GM23338 (cell line): ENCODE measurements at regions not wholly inside any gene's neighbourhood (a gene's known extent, or its start where the extent isn't known, plus 50 kb on each side); places are given as distances from the start of the nearest gene placed in this dataset.

Source experiments
- ATAC-seq: fragments of 200-7000 bp; cut with Tn5 transposase; 3 replicates; pipeline ENCODE4 v1.9.1; 2020
- DNase-seq: peaks from one replicate; pipeline ENCODE4 v3.0.0-alpha.2; 2015; ENCODE audit warnings: low spot score
- H2AFZ ChIP-seq: fragments of 200-600 bp; sonication (generic); 2 replicates; pipeline ENCODE4 v1.8.0; 2016; ENCODE audit warnings: antibody characterized with exemption, mild to moderate bottlenecking, moderate library complexity
- H3F3A ChIP-seq: fragments of 200-600 bp; sonication (generic); replicated peaks from 2 replicates; pipeline ENCODE4 v1.8.0; 2017; ENCODE audit warnings: antibody characterized with exemption, mixed run types, low read depth
- H3K27ac ChIP-seq: fragments of 200-600 bp; sonication (generic); 2 replicates; pipeline ENCODE4 v1.6.1; 2016; ENCODE audit warnings: low read depth
- H3K27me3 ChIP-seq: fragments of 200-600 bp; sonication (generic); 2 replicates; pipeline ENCODE4 v1.8.0; 2016; ENCODE audit warnings: mild to moderate bottlenecking, mixed run types, moderate library complexity; ENCODE audit not compliant: insufficient read depth
- H3K36me3 ChIP-seq: fragments of 200-600 bp; sonication (generic); 2 replicates; pipeline ENCODE4 v1.8.0; 2016; ENCODE audit warnings: mild to moderate bottlenecking; ENCODE audit not compliant: insufficient read depth
- H3K4me1 ChIP-seq: fragments of 200-600 bp; sonication (generic); 2 replicates; pipeline ENCODE4 v1.8.0; 2016; ENCODE audit warnings: mild to moderate bottlenecking, moderate library complexity; ENCODE audit not compliant: insufficient read depth
- H3K4me2 ChIP-seq: fragments of 200-600 bp; sonication (generic); 2 replicates; pipeline ENCODE4 v1.7.1; 2017; ENCODE audit warnings: mixed run types
- H3K4me3 ChIP-seq: fragments of 200-600 bp; sonication (generic); 2 replicates; pipeline ENCODE4 v1.6.1; 2016; ENCODE audit warnings: mixed run types
- H3K79me2 ChIP-seq: fragments of 200-600 bp; sonication (generic); replicated peaks from 2 replicates; pipeline ENCODE4 v1.8.0; 2017; ENCODE audit warnings: mild to moderate bottlenecking; ENCODE audit not compliant: insufficient read depth
- H3K9me2 ChIP-seq: fragments of 200-600 bp; sonication (generic); 2 replicates; pipeline ENCODE4 v1.8.0; 2017; ENCODE audit not compliant: insufficient read depth
- H4K20me1 ChIP-seq: fragments of 200-600 bp; sonication (generic); replicated peaks from 2 replicates; pipeline ENCODE4 v1.8.0; 2017; ENCODE audit warnings: mild to moderate bottlenecking; ENCODE audit not compliant: insufficient read depth
- H3K27ac Mint-ChIP-seq: 2 replicates; pipeline ENCODE4 v1.8.0; 2020; ENCODE audit warnings: inconsistent platforms, mild to moderate bottlenecking, moderate library complexity, mixed read lengths
- H3K27me3 Mint-ChIP-seq: 3 replicates; pipeline ENCODE4 v1.8.0; 2022; ENCODE audit warnings: low read depth, mild to moderate bottlenecking, moderate library complexity, mixed read lengths, inconsistent platforms; ENCODE audit not compliant: insufficient read depth, poor library complexity
- H3K36me3 Mint-ChIP-seq: 3 replicates; pipeline ENCODE4 v1.8.0; 2021; ENCODE audit warnings: low read depth, mild to moderate bottlenecking, inconsistent platforms, moderate library complexity, mixed read lengths
- H3K4me1 Mint-ChIP-seq: 3 replicates; pipeline ENCODE4 v1.8.0; 2020; ENCODE audit warnings: mild to moderate bottlenecking, inconsistent platforms, mixed read lengths
- H3K4me3 Mint-ChIP-seq: 3 replicates; pipeline ENCODE4 v1.8.0; 2021; ENCODE audit warnings: moderate library complexity, mild to moderate bottlenecking, inconsistent platforms, mixed read lengths
- H3K9me3 Mint-ChIP-seq: 3 replicates; pipeline ENCODE4 v1.8.0; 2020; ENCODE audit warnings: moderate library complexity, mild to moderate bottlenecking, inconsistent platforms, mixed read lengths
- CREB1 ChIP-seq: fragments of 250-450 bp; sonication (Bioruptor Pico); IDR thresholded peaks from 2 replicates; pipeline ENCODE4 v1.5.0; 2020; ENCODE audit warnings: low read depth, mild to moderate bottlenecking, moderate library complexity
- JUNB ChIP-seq: IDR thresholded peaks from one replicate; pipeline ENCODE4 v1.6.1; 2016; ENCODE audit warnings: antibody characterized with exemption; ENCODE audit not compliant: unreplicated experiment
- NANOG ChIP-seq: IDR thresholded peaks from 2 replicates; pipeline ENCODE4 v1.6.1; 2016; ENCODE audit warnings: antibody characterized with exemption, borderline replicate concordance
- POLR2AphosphoS5 ChIP-seq: IDR thresholded peaks from 2 replicates; pipeline ENCODE4 v1.6.1; 2016; ENCODE audit warnings: antibody characterized with exemption, low read depth
- STAT1 ChIP-seq: IDR thresholded peaks from one replicate; pipeline ENCODE4 v1.6.1; 2016; ENCODE audit warnings: antibody characterized with exemption; ENCODE audit not compliant: unreplicated experiment
- TF ChIP-seq, protein P1 (sequence below), 2 experiments: fragments of 200-600 bp in 1 of 2; sonication (generic) in 1 of 2; conservative IDR thresholded peaks; 2 replicates each; pipeline versions ENCODE4 v1.5.1 to v1.6.1; 2016 to 2017; ENCODE audit warnings: antibody characterized with exemption in 2 of 2, low read depth in 2 of 2, mild to moderate bottlenecking in 2 of 2, moderate library complexity in 1 of 2
- TF ChIP-seq, protein P2 (sequence below): IDR thresholded peaks from one replicate; pipeline ENCODE4 v1.6.1; 2018; ENCODE audit warnings: antibody characterized with exemption; ENCODE audit not compliant: unreplicated experiment
- TF ChIP-seq, protein P3 (sequence below): IDR thresholded peaks from 2 replicates; pipeline ENCODE4 v1.6.1; 2016; ENCODE audit warnings: antibody characterized with exemption

DNA sequence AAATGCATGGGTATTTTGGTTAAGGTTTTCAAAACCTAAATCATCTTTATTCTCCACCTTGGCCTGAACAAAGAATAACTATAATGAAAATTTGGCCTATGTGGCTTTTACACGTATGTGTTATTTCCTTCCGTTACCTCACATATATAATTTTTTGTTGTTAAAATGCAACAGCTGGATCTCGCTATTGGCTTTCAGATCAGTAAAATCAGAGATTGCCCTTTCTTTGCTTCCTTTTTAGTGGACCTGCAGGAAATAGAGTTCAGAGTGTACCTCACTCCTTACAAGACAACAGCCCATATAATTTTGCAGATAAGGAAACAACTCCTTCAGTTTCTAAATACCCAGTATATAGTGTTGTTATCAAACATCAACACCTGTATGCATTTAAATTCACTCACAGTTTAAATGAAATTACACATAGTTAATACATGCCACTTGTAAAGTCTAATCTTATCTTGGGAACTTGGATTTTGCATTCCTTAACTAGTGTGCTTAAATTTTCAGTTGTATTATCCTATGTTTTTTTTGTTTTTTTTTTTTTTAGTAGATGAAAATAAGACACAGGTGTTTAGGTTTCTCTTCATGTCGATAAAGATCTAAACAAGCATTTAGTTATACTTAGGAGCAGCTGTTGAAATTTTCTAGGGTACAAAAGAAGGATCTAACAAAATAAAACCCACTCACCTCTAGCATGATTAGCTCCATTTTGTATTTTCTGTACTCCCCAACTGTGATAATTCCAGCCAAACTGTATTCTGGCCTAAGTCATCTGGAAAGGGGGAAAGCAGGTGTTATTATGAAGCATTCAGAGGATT, 96.2 kb upstream of the SPRY1 start:
- Histone ChIP-seq H4K20me1 (no peaks in the 10 kb centered on the region), H3K79me2 (no peaks in the 10 kb centered on the region), H2AFZ (no peak overlapping the region), H3K4me2 (no peak overlapping the region), H3K4me1 (peaks cover 43% of the 10 kb centered on the region), H3F3A (peaks cover 5% of the 10 kb centered on the region; the same call in 1 of the 2 replicates), H3K36me3 (no peaks in the 10 kb centered on the region), H3K9me2 (peaks cover 3% of the 10 kb centered on the region; the same call in 1 of the 2 replicates), H3K27me3 (no peaks in the 10 kb centered on the region), H3K27ac (no peak overlapping the region), H3K4me3 (no peak overlapping the region)
- TF ChIP-seq, protein P1, sequence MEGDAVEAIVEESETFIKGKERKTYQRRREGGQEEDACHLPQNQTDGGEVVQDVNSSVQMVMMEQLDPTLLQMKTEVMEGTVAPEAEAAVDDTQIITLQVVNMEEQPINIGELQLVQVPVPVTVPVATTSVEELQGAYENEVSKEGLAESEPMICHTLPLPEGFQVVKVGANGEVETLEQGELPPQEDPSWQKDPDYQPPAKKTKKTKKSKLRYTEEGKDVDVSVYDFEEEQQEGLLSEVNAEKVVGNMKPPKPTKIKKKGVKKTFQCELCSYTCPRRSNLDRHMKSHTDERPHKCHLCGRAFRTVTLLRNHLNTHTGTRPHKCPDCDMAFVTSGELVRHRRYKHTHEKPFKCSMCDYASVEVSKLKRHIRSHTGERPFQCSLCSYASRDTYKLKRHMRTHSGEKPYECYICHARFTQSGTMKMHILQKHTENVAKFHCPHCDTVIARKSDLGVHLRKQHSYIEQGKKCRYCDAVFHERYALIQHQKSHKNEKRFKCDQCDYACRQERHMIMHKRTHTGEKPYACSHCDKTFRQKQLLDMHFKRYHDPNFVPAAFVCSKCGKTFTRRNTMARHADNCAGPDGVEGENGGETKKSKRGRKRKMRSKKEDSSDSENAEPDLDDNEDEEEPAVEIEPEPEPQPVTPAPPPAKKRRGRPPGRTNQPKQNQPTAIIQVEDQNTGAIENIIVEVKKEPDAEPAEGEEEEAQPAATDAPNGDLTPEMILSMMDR (conservative IDR thresholded peaks at IDR 0.05; ENCODE audit: low read depth in 2 of 2), result no peak
- TF ChIP-seq, protein P2, sequence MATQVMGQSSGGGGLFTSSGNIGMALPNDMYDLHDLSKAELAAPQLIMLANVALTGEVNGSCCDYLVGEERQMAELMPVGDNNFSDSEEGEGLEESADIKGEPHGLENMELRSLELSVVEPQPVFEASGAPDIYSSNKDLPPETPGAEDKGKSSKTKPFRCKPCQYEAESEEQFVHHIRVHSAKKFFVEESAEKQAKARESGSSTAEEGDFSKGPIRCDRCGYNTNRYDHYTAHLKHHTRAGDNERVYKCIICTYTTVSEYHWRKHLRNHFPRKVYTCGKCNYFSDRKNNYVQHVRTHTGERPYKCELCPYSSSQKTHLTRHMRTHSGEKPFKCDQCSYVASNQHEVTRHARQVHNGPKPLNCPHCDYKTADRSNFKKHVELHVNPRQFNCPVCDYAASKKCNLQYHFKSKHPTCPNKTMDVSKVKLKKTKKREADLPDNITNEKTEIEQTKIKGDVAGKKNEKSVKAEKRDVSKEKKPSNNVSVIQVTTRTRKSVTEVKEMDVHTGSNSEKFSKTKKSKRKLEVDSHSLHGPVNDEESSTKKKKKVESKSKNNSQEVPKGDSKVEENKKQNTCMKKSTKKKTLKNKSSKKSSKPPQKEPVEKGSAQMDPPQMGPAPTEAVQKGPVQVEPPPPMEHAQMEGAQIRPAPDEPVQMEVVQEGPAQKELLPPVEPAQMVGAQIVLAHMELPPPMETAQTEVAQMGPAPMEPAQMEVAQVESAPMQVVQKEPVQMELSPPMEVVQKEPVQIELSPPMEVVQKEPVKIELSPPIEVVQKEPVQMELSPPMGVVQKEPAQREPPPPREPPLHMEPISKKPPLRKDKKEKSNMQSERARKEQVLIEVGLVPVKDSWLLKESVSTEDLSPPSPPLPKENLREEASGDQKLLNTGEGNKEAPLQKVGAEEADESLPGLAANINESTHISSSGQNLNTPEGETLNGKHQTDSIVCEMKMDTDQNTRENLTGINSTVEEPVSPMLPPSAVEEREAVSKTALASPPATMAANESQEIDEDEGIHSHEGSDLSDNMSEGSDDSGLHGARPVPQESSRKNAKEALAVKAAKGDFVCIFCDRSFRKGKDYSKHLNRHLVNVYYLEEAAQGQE, result no peak
- TF ChIP-seq JUNB (no peak), NANOG (no peak), CREB1 (CRISPR knock-in tag) (no peak)
- no peak overlapping the region for H3K27ac Mint-ChIP-seq
- H3K4me1 Mint-ChIP-seq, result peaks cover 62% of the 10 kb centered on the region
- no peak for DNase-seq
- peaks cover 5% of the 10 kb centered on the region for H3K27me3 Mint-ChIP-seq
- no peaks in the 10 kb centered on the region for H3K36me3 Mint-ChIP-seq
- H3K9me3 Mint-ChIP-seq, result no peaks in the 10 kb centered on the region
- no peak overlapping the region for H3K4me3 Mint-ChIP-seq
- ATAC-seq, result no peak

DNA sequence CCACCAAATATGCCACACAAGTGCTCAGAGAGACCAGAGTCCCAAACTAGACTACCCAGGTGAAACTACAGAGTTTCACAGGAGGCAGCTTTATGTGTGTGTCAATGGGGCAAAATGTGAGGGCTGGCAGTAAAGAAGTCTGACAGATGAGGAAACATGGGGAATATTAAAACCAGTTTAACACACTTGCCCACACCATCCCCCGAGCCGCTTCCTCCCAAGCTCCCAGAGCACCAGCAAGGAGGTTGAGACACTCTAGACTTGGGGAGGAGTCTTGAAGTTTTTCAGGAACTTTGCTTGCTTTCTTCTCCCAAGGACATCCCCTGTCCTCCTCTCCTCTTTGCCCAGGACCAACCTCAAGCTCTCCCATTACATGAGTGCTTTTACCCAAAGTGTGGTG, 94.7 kb upstream of the SPRY1 start:
- Histone ChIP-seq H3K9me2 (peaks cover 3% of the 10 kb centered on the region; the same call in 1 of the 2 replicates), H2AFZ (no peak overlapping the region), H3K4me1 (peaks cover 50% of the 10 kb centered on the region), H3K27ac (no peak overlapping the region), H3K79me2 (no peaks in the 10 kb centered on the region), H3F3A (peaks cover 5% of the 10 kb centered on the region; the same call in 1 of the 2 replicates), H3K36me3 (no peaks in the 10 kb centered on the region), H4K20me1 (no peaks in the 10 kb centered on the region), H3K27me3 (no peaks in the 10 kb centered on the region), H3K4me3 (no peak overlapping the region), H3K4me2 (peak overlapping the region; percentile 17; the same call in 1 of the 2 replicates)
- no peaks in the 10 kb centered on the region for H3K36me3 Mint-ChIP-seq
- peaks cover 8% of the 10 kb centered on the region for H3K27me3 Mint-ChIP-seq
- DNase-seq (no peak), ATAC-seq (no peak)
- 0 out of 2 replicates have a peak overlapping the region, but pooled peaks have one; percentile 16 for H3K27ac Mint-ChIP-seq
- TF ChIP-seq, protein P2, result no peak
- TF ChIP-seq STAT1, result no peak
- no peak for TF ChIP-seq POLR2AphosphoS5
- TF ChIP-seq, protein P3, sequence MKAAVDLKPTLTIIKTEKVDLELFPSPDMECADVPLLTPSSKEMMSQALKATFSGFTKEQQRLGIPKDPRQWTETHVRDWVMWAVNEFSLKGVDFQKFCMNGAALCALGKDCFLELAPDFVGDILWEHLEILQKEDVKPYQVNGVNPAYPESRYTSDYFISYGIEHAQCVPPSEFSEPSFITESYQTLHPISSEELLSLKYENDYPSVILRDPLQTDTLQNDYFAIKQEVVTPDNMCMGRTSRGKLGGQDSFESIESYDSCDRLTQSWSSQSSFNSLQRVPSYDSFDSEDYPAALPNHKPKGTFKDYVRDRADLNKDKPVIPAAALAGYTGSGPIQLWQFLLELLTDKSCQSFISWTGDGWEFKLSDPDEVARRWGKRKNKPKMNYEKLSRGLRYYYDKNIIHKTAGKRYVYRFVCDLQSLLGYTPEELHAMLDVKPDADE, result no peak
- H3K4me3 Mint-ChIP-seq, result no peak overlapping the region; the same call in 2 of the 3 replicates
- no peaks in the 10 kb centered on the region for H3K9me3 Mint-ChIP-seq
- peaks cover 62% of the 10 kb centered on the region for H3K4me1 Mint-ChIP-seq
